HG02943 (cell line): ENCODE measurements at regions not wholly inside any gene's neighbourhood (a gene's known extent, or its start where the extent isn't known, plus 50 kb on each side); places are given as distances from the start of the nearest gene placed in this dataset.
"Not testable (repeated sequence)": the region's sequence is repeated elsewhere in the genome, so short reads cannot be mapped to it uniquely, and the experiment has no call there.

Experiments
- ATAC-seq: cut with Tn5 transposase; IDR thresholded peaks from one replicate; pipeline ENCODE4 v1.9.1; 2021; ENCODE audit warnings: mild to moderate bottlenecking, low read depth, moderate library complexity; ENCODE audit not compliant: unreplicated experiment

DNA sequence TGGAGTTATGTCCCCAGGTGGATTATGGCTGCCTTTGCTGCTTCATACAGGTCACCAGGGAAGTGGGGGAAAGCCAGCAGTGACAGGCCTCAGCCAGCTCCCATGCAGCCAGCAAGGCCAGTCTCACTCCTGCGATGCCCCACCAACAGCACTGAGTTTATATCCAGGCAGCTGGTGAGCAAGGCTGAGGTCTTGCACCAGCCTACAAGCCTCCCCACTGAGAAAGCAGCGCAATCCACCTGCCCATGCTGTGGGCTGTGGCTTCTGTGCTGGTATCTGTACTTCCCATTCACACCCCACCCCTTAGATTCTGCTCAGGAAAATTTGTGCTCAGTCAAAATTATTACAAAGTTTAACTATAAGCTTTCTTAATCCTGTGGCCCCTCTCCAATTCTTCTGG lies 153.5 kb downstream of the HHIP start:
- no peak for ATAC-seq

DNA sequence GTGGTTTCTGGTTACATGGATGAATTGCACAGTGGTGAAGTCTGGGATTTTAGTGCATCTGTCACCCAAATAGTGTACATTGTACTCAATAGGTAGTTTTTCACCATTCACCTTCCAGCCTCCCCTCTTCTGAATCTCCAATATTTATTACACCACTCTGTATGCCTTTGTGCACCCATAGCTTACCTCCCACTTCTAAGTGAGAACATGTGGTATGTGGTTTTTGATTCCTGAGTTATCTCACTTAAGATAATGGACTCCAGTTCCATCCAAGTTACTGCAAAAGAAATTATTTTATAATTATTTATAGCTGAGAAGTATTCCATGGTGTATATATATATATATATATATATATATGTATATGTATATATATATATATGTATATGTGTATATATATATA lies 155.8 kb downstream of the HHIP start:
- no peak for ATAC-seq

DNA sequence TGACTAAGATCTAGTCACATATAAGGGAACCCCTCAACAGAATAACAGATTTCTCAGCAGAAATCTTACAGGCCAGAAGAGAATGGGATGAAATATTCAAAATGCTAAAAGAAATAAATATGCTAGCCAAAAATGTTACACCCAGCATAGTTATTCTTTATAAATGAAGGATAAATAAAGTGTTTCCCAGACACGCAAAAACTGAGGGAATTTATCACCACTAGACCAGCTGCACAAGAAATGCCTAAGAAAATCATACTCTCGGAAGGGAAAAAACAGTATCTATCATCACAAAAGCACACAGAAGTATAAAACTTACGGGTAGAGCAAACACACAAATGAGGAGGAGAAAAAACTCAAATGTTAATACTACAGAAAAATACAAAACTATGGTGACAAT lies 162.1 kb downstream of the HHIP start:
- ATAC-seq: no peak

GRCh38 chr4:144809056-144809640 lies 163.2 kb downstream of the HHIP start:
- no peak for ATAC-seq

DNA sequence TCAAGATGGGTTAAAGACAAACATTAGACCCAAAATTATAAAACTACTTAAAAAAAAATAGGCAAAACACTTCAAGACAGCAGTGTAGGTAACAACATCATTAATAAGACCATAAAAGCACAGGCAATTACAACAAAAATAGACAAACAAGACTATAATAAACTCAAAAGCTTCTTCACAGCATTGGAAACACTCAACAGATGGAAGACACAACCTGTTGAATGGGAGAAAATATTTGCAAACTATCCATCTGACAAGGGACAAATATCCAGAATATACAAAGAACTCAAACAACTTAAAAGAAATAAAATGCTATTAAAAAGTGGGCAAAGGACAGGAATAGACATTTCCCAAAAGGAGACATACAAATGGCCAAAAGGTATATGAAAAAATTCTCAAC lies 170.7 kb downstream of the HHIP start:
- no peak for ATAC-seq

- no peak for ATAC-seq
These were observed 171.1 kb downstream of the HHIP start for GRCh38 chr4:144817081-144817480.

DNA sequence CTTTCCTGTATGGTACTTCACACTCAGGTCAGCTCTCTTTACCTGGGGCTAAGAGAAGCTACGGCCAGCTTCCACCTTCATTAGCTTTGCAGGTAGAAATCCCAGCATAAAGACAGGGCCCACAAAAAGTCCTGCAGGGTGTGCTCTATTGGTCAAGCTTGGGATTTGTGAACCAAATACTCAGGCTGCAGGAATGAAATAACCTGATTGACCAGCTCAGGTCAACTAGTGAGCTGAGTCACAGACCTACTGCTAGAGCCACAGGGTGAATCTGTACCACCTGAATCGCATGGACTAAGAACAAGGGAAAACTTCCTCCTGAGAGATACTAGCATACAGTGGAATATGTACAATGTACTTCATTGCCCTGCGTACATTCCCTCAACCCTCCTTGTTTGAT lies 172.2 kb downstream of the HHIP start:
- no peak for ATAC-seq

DNA sequence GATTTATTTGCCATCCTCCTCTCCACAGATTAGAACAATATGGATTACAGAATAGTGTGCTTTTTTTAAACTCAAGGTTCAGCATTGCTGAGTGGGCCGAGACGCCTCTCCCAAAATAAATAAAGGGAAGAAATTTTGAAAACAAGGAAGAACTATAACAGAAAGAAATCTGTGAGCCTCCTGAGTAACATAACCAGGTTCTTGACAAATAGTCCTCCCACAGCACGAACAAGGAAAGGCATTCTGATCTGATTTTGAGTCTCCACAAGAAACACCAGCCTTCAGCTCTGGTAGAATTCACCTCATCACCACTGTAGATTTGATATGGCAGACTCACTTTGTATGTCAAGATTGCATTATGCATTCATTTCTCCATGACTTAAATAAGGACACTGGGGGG lies 173.6 kb downstream of the HHIP start:
- no peak for ATAC-seq

- ATAC-seq: no peak
These were observed 174.2 kb downstream of the HHIP start for GRCh38 chr4:144820011-144820727.

DNA sequence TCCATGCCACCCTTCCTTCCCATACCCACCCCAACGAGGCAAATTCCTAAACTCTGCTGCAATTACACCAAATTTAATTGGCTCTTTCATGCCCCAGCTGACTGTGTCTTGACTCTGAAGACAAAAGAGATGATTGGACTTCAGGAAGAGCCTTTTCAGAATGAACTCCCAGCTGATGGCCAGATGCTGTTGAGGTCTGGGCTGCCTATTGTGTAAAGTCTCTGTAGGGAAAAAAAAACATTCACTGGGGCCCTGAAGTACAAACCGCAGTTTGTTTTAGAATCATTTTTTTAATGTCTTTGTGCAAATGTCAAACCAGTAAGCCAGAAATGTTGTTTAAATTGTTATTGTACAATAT lies 174.8 kb downstream of the HHIP start:
- ATAC-seq: no peak

- no peak for ATAC-seq
These were observed 186.0 kb downstream of the HHIP start for GRCh38 chr4:144831971-144832370.

GRCh38 chr4:144845411-144845810 lies 199.5 kb downstream of the HHIP start:
- ATAC-seq: no peak

DNA sequence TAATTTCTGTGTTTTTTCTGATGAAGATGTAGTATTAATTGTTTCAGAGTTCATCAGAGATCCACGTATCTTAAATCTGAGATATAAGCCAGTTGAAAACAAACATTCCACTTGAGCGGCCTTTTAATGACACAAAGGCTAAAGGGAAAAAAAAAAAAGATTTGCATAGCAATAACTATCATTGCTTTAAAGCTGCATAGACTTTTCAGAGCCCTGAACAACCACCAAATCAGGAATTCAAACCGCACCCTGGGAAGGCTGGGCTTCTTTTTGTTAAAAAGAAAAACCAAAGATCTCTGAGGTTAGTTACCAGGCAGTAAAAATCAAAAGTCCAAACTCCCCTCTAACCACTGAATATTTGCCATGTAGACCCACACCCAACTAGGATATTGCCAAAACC lies 206.0 kb downstream of the HHIP start:
- no peak for ATAC-seq

GRCh38 chr4:144861471-144861870 lies 215.5 kb downstream of the HHIP start:
- ATAC-seq: no peak

DNA sequence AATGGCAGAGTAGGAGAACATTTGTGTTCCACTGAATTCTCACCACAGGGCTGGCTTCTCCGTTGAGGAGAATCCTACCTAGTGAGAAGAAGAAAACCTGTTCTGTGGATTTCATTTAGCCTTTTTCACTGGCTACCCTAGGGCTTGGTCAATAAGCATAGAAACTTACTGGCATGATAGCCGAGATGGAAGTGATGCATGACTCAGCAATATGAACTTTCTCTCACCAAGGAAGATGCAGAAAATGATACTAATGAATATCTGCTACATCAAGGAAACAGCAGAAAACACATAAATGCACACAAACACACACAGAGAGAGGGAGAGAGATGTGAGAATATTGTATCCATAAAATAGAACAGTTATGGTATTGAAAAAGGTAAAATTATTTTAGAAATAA lies 216.3 kb downstream of the HHIP start:
- no peak for ATAC-seq

- ATAC-seq: not testable (repeated sequence)
These were observed 218.9 kb downstream of the HHIP start for GRCh38 chr4:144864891-144865290.

DNA sequence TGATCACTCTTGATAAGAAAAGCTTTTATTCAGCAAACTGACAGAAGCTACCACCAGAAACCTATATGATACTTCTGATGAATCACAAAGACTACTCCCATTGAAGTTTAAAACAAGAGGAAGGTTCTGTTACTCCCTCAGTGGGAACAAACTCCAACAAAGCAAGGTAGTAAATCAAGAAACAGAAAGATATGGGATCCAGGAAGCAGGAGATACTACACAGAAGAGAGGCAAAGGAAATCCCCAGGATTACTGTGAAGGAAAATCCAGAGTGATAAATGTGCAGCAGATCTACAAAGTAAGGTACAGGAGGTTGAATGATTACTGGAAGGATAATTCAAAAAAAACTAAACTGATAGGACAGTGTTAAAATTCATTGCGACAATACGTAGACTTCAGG lies 222.4 kb downstream of the HHIP start:
- ATAC-seq: no peak

GRCh38 chr4:144872508-144873225 lies 225.3 kb downstream of the ANAPC10 start:
- no peak for ATAC-seq

DNA sequence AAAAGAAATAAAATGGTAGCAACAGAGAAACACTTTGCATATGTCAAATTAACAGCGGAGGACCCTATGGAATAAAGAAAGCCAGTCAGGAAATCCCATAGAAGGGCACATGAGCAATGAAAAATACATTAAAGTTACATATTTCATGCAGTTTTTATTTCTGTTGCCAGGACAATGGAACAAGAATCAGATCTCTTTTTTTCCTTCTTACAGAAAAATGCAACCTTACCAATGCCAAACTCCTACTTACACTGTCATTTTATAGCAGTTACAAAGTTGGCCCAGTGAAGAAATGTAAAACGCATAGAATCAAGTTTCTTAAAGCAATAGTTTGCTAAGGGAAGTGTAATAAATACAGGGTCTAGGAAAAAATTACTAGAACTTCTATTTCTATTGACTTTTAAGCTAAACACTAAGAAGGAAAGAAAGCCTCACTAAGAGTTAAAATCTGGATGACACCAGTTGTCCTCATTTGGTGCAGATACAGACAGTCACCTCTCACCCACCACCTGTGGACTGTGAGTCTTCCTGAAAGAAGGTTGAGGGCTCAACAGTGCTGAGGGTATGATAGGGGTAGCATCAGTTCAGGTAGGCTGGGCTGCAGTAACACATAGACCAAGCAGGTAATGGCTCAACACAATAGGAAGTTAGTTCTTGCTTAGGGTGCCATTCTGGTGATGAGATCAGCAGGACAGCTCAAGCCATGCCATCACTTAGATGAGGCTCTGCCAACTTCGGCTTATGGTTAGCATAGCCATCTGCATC lies 224.6 kb downstream of the ANAPC10 start:
- no peak for ATAC-seq

DNA sequence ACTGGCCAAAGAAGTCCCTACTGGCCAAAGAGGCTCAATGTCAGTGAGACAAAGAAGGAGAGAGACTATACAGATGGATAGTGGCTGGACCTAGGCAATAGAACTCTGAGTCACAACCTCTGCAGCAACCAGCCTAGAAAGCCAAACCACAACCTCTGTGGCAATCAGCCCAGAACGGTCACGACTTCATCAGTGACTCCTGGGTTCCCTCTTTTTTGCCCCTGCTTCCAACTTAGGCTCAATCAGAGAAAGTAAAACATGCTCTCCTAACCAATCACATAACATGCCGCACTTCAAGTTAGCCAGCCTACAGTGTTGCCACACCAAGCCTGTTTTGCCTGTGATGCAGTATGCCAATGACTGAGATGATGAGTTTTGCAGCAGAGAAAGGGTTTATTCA lies 203.4 kb downstream of the ANAPC10 start:
- ATAC-seq: no peak

GRCh38 chr4:144899393-144899792 lies 198.6 kb downstream of the ANAPC10 start:
- no peak for ATAC-seq
